ENCODE measurements at regions not wholly inside any gene's neighbourhood (a gene's known extent, or its start where the extent isn't known, plus 50 kb on each side); places are given as distances from the start of the nearest gene placed in this dataset.

- Histone ChIP-seq H3K9me2 (replicated peaks; ENCODE audit: insufficient read depth, low read length) (no peaks in the 10 kb centered on the region), H3K4me1 (ENCODE audit: low read length) (no peaks in the 10 kb centered on the region), H3K9ac (ENCODE audit: low read length) (no peak overlapping the region), H3K4me3 (ENCODE audit: low read length) (no peak overlapping the region), H3K27me3 (replicated peaks; ENCODE audit: insufficient read depth, low read length) (no peaks in the 10 kb centered on the region), H3K79me2 (ENCODE audit: low read length) (no peaks in the 10 kb centered on the region), H2AFZ (ENCODE audit: low read length) (no peak overlapping the region), H4K20me1 (ENCODE audit: insufficient read depth, low read length) (no peaks in the 10 kb centered on the region), H3K9me3 (replicated peaks; ENCODE audit: insufficient read depth, low read length) (no peaks in the 10 kb centered on the region), H3K36me3 (replicated peaks; ENCODE audit: insufficient read depth, low read length) (no peaks in the 10 kb centered on the region), H3F3A (ENCODE audit: insufficient read depth, low read length) (no peaks in the 10 kb centered on the region), H3K4me2 (ENCODE audit: low read depth, low read length) (no peak overlapping the region), H3K27ac (ENCODE audit: low read length) (no peak overlapping the region)
- DNase-seq: no peak
- TF ChIP-seq CTCF (IDR thresholded peaks at IDR 0.05; ENCODE audit: low read length): no peak
These were observed 633.9 kb downstream of the BCL11A start for GRCh38 chr2:59919579-59919978.

- H3K9me3 ChIP-seq (replicated peaks; ENCODE audit: insufficient read depth, low read length): no peaks in the 10 kb centered on the region
- no peak overlapping the region for H3K4me3 ChIP-seq (ENCODE audit: low read length)
- DNase-seq: no peak
- H2AFZ ChIP-seq (ENCODE audit: low read length): no peak overlapping the region
- H3K9ac ChIP-seq (ENCODE audit: low read length): no peak overlapping the region
- no peaks in the 10 kb centered on the region for H3K9me2 ChIP-seq (replicated peaks; ENCODE audit: insufficient read depth, low read length)
- H3K79me2 ChIP-seq (ENCODE audit: low read length): no peaks in the 10 kb centered on the region
- no peaks in the 10 kb centered on the region for H3K36me3 ChIP-seq (replicated peaks; ENCODE audit: insufficient read depth, low read length)
- no peaks in the 10 kb centered on the region for H3F3A ChIP-seq (ENCODE audit: insufficient read depth, low read length)
- no peaks in the 10 kb centered on the region for H4K20me1 ChIP-seq (ENCODE audit: insufficient read depth, low read length)
- H3K27ac ChIP-seq (ENCODE audit: low read length): no peak overlapping the region
- H3K4me2 ChIP-seq (ENCODE audit: low read depth, low read length): no peak overlapping the region
- no peaks in the 10 kb centered on the region for H3K4me1 ChIP-seq (ENCODE audit: low read length)
- TF ChIP-seq EZH2 (optimal IDR thresholded peaks at IDR 0.05; ENCODE audit: low read depth, low read length): no peak
- TF ChIP-seq EZH2phosphoT487 (IDR thresholded peaks at IDR 0.05; ENCODE audit: low read length): no peak
- no peak for TF ChIP-seq CTCF (IDR thresholded peaks at IDR 0.05; ENCODE audit: low read length)
- no peaks in the 10 kb centered on the region for H3K27me3 ChIP-seq (replicated peaks; ENCODE audit: insufficient read depth, low read length)
These were observed 641.4 kb downstream of the BCL11A start for GRCh38 chr2:59912042-59912441.

GRCh38 chr2:59910166-59910565 is 643.3 kb downstream of the BCL11A start:
- H3F3A ChIP-seq (ENCODE audit: insufficient read depth, low read length): no peaks in the 10 kb centered on the region
- no peaks in the 10 kb centered on the region for H3K36me3 ChIP-seq (replicated peaks; ENCODE audit: insufficient read depth, low read length)
- H3K4me1 ChIP-seq (ENCODE audit: low read length): no peaks in the 10 kb centered on the region
- H3K4me3 ChIP-seq (ENCODE audit: low read length): no peak overlapping the region
- H2AFZ ChIP-seq (ENCODE audit: low read length): no peak overlapping the region
- no peaks in the 10 kb centered on the region for H3K27me3 ChIP-seq (replicated peaks; ENCODE audit: insufficient read depth, low read length)
- TF ChIP-seq EZH2phosphoT487 (IDR thresholded peaks at IDR 0.05; ENCODE audit: low read length): no peak
- no peak for TF ChIP-seq EZH2 (optimal IDR thresholded peaks at IDR 0.05; ENCODE audit: low read depth, low read length)
- TF ChIP-seq CTCF (IDR thresholded peaks at IDR 0.05; ENCODE audit: low read length): no peak
- no peak overlapping the region for H3K4me2 ChIP-seq (ENCODE audit: low read depth, low read length)
- H3K27ac ChIP-seq (ENCODE audit: low read length): no peak overlapping the region
- H4K20me1 ChIP-seq (ENCODE audit: insufficient read depth, low read length): no peaks in the 10 kb centered on the region
- no peak for DNase-seq
- H3K9me2 ChIP-seq (replicated peaks; ENCODE audit: insufficient read depth, low read length): no peaks in the 10 kb centered on the region
- H3K9me3 ChIP-seq (replicated peaks; ENCODE audit: insufficient read depth, low read length): no peaks in the 10 kb centered on the region
- no peak overlapping the region for H3K9ac ChIP-seq (ENCODE audit: low read length)
- H3K79me2 ChIP-seq (ENCODE audit: low read length): no peaks in the 10 kb centered on the region

- Histone ChIP-seq H3K9me3 (replicated peaks; ENCODE audit: insufficient read depth, low read length) (no peaks in the 10 kb centered on the region), H3K4me2 (ENCODE audit: low read depth, low read length) (no peak overlapping the region), H4K20me1 (ENCODE audit: insufficient read depth, low read length) (no peaks in the 10 kb centered on the region), H3K36me3 (replicated peaks; ENCODE audit: insufficient read depth, low read length) (no peaks in the 10 kb centered on the region), H2AFZ (ENCODE audit: low read length) (no peak overlapping the region), H3K9me2 (replicated peaks; ENCODE audit: insufficient read depth, low read length) (no peaks in the 10 kb centered on the region), H3K27ac (ENCODE audit: low read length) (no peak overlapping the region), H3F3A (ENCODE audit: insufficient read depth, low read length) (no peaks in the 10 kb centered on the region), H3K79me2 (ENCODE audit: low read length) (no peaks in the 10 kb centered on the region), H3K27me3 (replicated peaks; ENCODE audit: insufficient read depth, low read length) (no peaks in the 10 kb centered on the region), H3K9ac (ENCODE audit: low read length) (no peak overlapping the region), H3K4me1 (ENCODE audit: low read length) (no peaks in the 10 kb centered on the region), H3K4me3 (ENCODE audit: low read length) (no peak overlapping the region)
- no peak for TF ChIP-seq CTCF (IDR thresholded peaks at IDR 0.05; ENCODE audit: low read length)
- TF ChIP-seq EZH2phosphoT487 (IDR thresholded peaks at IDR 0.05; ENCODE audit: low read length): no peak
- TF ChIP-seq EZH2 (optimal IDR thresholded peaks at IDR 0.05; ENCODE audit: low read depth, low read length): no peak
- DNase-seq: no peak
These were observed 644.3 kb downstream of the BCL11A start for GRCh38 chr2:59909147-59909546.

Data from MM.1S (cell line).